Cardiac fibroblast (primary cell): ENCODE measurements at regions not wholly inside any gene's neighbourhood (a gene's known extent, or its start where the extent isn't known, plus 50 kb on each side); places are given as distances from the start of the nearest gene placed in this dataset.

ENCODE experiments used
- DNase-seq, 2 donors: peaks; one replicate each; pipeline versions ENCODE4 v3.0.0 to v3.0.0-alpha.2; 2010; ENCODE audit warnings: low read depth in 2 of 2
- H3K4me3 ChIP-seq, 2 donors: replicated peaks in 1 of 2; 1 replicate in 1 of 2; 2 replicates in 1 of 2; pipeline ENCODE4 v1.5.1; 2011; ENCODE audit warnings: low read depth in 2 of 2, low read length in 2 of 2, mild to moderate bottlenecking in 2 of 2, moderate library complexity in 1 of 2
- CTCF ChIP-seq: IDR thresholded peaks from one replicate; pipeline ENCODE4 v1.5.1; 2011; ENCODE audit warnings: low read depth, mild to moderate bottlenecking, low read length, inconsistent platforms

GRCh38 chr6:22784601-22785410 lies 215.4 kb downstream of the HDGFL1 start:
- DNase-seq: peak; percentile 17 to 54
- TF ChIP-seq CTCF: no peak
- no peak overlapping the region for H3K4me3 ChIP-seq

- H3K4me3 ChIP-seq: no peak overlapping the region
- no peak for DNase-seq
- no peak for TF ChIP-seq CTCF
Measured at GRCh38 chr6:22788038-22788437, 218.7 kb downstream of the HDGFL1 start.

GRCh38 chr6:22789315-22789714 lies 219.9 kb downstream of the HDGFL1 start:
- no peak overlapping the region for H3K4me3 ChIP-seq
- DNase-seq: no peak
- TF ChIP-seq CTCF: no peak

- no peak for TF ChIP-seq CTCF
- DNase-seq: no peak
- no peak overlapping the region for H3K4me3 ChIP-seq
Measured at GRCh38 chr6:22794844-22795243, 225.5 kb downstream of the HDGFL1 start.

- no peak for TF ChIP-seq CTCF
- no peak overlapping the region for H3K4me3 ChIP-seq
- no peak for DNase-seq
Measured at GRCh38 chr6:22800451-22800850, 231.1 kb downstream of the HDGFL1 start.

- TF ChIP-seq CTCF: no peak
- DNase-seq: peak in 1 of 2 donors; percentile 23
- H3K4me3 ChIP-seq: no peak overlapping the region
Measured at GRCh38 chr6:22801831-22802230, 232.5 kb downstream of the HDGFL1 start.
